Gastrocnemius medialis (tissue), 4 donors: ENCODE measurements at regions not wholly inside any gene's neighbourhood (a gene's known extent, or its start where the extent isn't known, plus 50 kb on each side); places are given as distances from the start of the nearest gene placed in this dataset.

ENCODE experiments used
- POLR2A ChIP-seq, 2 donors: fragments of 450-650 bp; IDR thresholded peaks; one replicate each; pipeline ENCODE4 v1.6.1; 2017; ENCODE audit warnings: antibody characterized with exemption in 2 of 2, mild to moderate bottlenecking in 2 of 2, moderate library complexity in 2 of 2
- TF ChIP-seq, protein P1 (sequence below), 5 experiments: fragments of 450-650 bp in 3 of 5; fragments of 200-600 bp in 2 of 5; sonication (generic) in 2 of 5; IDR thresholded peaks in 4 of 5; conservative IDR thresholded peaks in 1 of 5; 1 replicate in 4 of 5; 2 replicates in 1 of 5; pipeline ENCODE4 v1.5.1; 2016 to 2019; ENCODE audit warnings: antibody characterized with exemption in 5 of 5, mild to moderate bottlenecking in 3 of 5, moderate library complexity in 3 of 5

DNA sequence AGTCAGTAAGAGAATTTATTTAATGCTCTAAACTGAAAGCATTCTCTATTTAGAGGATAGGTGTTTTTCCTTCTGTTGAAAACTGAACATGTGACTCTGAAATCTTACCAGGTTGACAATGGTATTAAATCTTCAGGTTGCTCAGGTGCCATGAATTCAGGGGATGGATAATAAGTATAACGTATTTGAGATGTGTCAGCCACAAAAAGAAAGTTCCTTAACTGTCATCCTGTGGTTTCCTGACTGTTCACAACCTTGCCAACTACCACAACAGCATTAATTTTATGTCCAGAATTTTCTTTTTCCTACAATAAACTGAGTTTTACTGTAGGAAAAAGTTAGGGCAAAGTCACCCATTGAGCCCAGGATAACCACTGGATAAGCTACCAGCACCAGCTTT, 243.3 kb upstream of the PSMD7 start:
- TF ChIP-seq, protein P1, sequence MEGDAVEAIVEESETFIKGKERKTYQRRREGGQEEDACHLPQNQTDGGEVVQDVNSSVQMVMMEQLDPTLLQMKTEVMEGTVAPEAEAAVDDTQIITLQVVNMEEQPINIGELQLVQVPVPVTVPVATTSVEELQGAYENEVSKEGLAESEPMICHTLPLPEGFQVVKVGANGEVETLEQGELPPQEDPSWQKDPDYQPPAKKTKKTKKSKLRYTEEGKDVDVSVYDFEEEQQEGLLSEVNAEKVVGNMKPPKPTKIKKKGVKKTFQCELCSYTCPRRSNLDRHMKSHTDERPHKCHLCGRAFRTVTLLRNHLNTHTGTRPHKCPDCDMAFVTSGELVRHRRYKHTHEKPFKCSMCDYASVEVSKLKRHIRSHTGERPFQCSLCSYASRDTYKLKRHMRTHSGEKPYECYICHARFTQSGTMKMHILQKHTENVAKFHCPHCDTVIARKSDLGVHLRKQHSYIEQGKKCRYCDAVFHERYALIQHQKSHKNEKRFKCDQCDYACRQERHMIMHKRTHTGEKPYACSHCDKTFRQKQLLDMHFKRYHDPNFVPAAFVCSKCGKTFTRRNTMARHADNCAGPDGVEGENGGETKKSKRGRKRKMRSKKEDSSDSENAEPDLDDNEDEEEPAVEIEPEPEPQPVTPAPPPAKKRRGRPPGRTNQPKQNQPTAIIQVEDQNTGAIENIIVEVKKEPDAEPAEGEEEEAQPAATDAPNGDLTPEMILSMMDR (IDR thresholded peaks at IDR 0.05 in 4 of 5, conservative IDR thresholded peaks at IDR 0.05 in 1 of 5) = no peak
- no peak for TF ChIP-seq POLR2A (IDR thresholded peaks at IDR 0.05)
